ENCODE measurements at regions not wholly inside any gene's neighbourhood (a gene's known extent, or its start where the extent isn't known, plus 50 kb on each side); places are given as distances from the start of the nearest gene placed in this dataset.

DNA sequence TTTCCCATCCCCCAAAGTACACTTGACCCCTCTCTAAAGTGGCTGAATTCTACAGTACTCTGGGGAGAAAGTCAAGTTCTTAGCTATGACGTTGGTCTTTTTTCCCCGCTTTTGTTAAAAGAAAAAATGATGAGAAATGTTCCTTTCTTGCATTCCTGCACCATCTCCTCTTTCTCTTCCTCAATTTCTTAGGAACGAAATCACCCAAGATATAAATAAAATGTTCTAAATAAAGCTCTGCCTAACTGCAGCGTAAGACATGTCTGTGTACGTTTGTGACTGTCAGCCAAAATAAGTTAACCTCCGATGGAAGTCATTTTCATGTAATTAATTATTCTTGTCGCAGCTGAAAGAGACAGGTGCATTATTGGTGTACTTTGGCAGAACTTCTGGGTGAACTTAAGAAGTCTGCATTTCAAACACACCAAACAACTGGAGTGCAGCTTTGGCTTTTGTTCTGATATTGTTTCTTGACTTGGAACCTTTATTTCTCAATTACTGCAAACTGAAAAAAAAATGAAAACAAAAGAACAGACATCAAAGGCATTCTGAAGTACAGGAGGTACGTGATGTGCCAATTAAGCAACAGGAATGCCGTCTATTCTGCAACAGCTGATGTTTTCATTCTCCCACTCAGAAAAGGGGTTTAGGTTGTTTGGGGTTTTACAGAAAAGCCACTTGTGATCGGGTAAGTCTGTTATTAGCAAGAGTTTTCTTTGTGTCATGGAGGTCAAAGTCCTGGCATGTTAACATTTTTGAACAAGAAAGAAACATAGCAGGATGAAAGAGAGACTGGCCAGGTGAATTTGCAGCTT lies 82.4 kb upstream of the SDK1 start:
- CTCF ChIA-PET: no interaction called here

DNA sequence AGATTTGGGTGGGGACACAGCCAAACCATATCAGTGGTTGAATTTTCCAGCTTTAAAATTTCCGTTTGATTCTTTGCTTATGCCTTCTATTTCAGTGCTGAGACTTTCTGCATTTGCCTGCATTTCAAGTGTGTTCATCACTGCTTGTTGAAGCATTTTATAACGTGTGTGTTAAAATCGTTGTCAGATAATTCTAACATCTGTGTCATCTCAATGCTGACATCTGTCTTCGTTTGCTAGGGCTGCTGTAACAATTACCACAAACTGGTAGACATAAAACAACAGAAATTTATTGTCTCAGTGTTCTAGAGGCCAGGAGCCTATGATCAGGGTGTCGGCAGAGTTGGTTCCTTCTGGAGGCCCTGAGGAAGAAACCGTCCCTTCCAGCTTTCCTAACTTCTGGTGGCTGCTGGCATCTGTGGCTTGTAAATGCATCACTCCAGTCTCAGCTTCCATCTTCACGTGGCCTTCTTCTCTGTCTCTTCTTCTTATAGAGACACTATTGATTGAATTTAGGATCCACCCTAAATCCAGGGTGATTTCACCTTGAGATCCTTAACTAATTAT lies 71.1 kb upstream of the SDK1 start:
- H3K9me2 ChIP-seq (replicated peaks; ENCODE audit: low read length): no peaks in the 10 kb centered on the region
- POLR2A ChIA-PET (ENCODE audit: unreplicated experiment): no interaction called here
- H3F3A ChIP-seq (ENCODE audit: low read length, unreplicated experiment): no peaks in the 10 kb centered on the region
- H4K20me1 ChIP-seq (ENCODE audit: low read length): no peaks in the 10 kb centered on the region
- no peaks in the 10 kb centered on the region for H3K4me1 ChIP-seq (ENCODE audit: insufficient read depth, low read length)
- CTCF ChIA-PET: no interaction called here
- DNase-seq: no peak
- no peaks in the 10 kb centered on the region for H3K79me2 ChIP-seq (ENCODE audit: low read length)
- TF ChIP-seq EZH2 (IDR thresholded peaks at IDR 0.05; ENCODE audit: low read length, unreplicated experiment) (no peak), CTCF (conservative IDR thresholded peaks at IDR 0.05; ENCODE audit: low read depth, low read length) (no peak), EZH2phosphoT487 (IDR thresholded peaks at IDR 0.05; ENCODE audit: borderline replicate concordance, low read length) (no peak)
- no TSS peak for BruUV-seq (replicated peaks)
- intact Hi-C loops (cut with micrococcal nuclease): no loop called here
- no peak for ATAC-seq
- no peak overlapping the region for H3K27ac ChIP-seq (ENCODE audit: low read length)
- H3K4me3 ChIP-seq (ENCODE audit: low read length): no peak overlapping the region
- H3K9ac ChIP-seq (ENCODE audit: low read length): no peak overlapping the region
- no peaks in the 10 kb centered on the region for H3K9me3 ChIP-seq (ENCODE audit: low read length)
- no peak overlapping the region for H3K4me2 ChIP-seq (ENCODE audit: low read length)
- H3K27me3 ChIP-seq (ENCODE audit: low read length): no peaks in the 10 kb centered on the region
- H2AFZ ChIP-seq (ENCODE audit: low read length): no peak overlapping the region
- H3K36me3 ChIP-seq (ENCODE audit: low read depth, low read length): no peaks in the 10 kb centered on the region

More for the DNA sequence above, 82.4 kb upstream of the SDK1 start:
- Histone ChIP-seq H2AFZ (ENCODE audit: low read length) (no peak overlapping the region), H3K9me2 (replicated peaks; ENCODE audit: low read length) (no peaks in the 10 kb centered on the region), H3K79me2 (ENCODE audit: low read length) (no peaks in the 10 kb centered on the region), H4K20me1 (ENCODE audit: low read length) (no peaks in the 10 kb centered on the region), H3K4me1 (ENCODE audit: insufficient read depth, low read length) (peaks cover 5% of the 10 kb centered on the region; the same call in 1 of the 2 replicates), H3K4me2 (ENCODE audit: low read length) (no peak overlapping the region), H3K4me3 (ENCODE audit: low read length) (no peak overlapping the region), H3K27me3 (ENCODE audit: low read length) (peaks cover 11% of the 10 kb centered on the region), H3K27ac (ENCODE audit: low read length) (no peak overlapping the region), H3F3A (ENCODE audit: low read length, unreplicated experiment) (no peaks in the 10 kb centered on the region), H3K9me3 (ENCODE audit: low read length) (no peaks in the 10 kb centered on the region), H3K36me3 (ENCODE audit: low read depth, low read length) (no peaks in the 10 kb centered on the region), H3K9ac (ENCODE audit: low read length) (no peak overlapping the region)
- POLR2A ChIA-PET (ENCODE audit: unreplicated experiment): no interaction called here
- ATAC-seq (no peak), DNase-seq (no peak)
- intact Hi-C loops (cut with micrococcal nuclease): no loop called here
- TF ChIP-seq EZH2phosphoT487 (IDR thresholded peaks at IDR 0.05; ENCODE audit: borderline replicate concordance, low read length) (no peak), EZH2 (IDR thresholded peaks at IDR 0.05; ENCODE audit: low read length, unreplicated experiment) (no peak), CTCF (conservative IDR thresholded peaks at IDR 0.05; ENCODE audit: low read depth, low read length) (no peak)
- BruUV-seq (replicated peaks): no TSS peak

DNA sequence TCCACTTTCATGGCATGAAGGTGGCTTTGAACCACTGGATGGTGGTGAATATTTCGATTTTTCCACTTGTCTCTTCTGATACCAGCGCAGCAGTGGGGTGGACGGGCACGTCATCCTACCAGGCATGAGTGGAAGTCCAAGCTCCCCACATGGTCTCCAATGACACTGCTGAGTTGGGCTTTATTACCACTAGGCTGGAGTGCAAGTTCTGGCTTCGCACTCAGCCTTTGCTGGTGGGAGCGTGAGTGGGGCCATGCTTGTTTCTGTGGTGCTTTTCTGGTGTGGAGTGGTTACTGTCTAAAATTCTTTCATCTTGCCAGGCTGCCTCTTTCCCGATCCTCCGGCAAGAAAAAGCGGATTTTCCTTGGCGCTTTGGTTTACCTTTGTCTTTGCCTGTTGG lies 70.1 kb upstream of the SDK1 start:
- 0 out of 2 replicates have a peak, but pooled peaks cover under 1% of the 10 kb centered on the region for H3K9me3 ChIP-seq (ENCODE audit: low read length)
- DNase-seq: no peak
- no peak overlapping the region for H3K27ac ChIP-seq (ENCODE audit: low read length)
- no TSS peak for BruUV-seq (replicated peaks)
- no peak for ATAC-seq
- intact Hi-C loops (cut with micrococcal nuclease): no loop called here
- no peaks in the 10 kb centered on the region for H3F3A ChIP-seq (ENCODE audit: low read length, unreplicated experiment)
- no peaks in the 10 kb centered on the region for H3K36me3 ChIP-seq (ENCODE audit: low read depth, low read length)
- no peaks in the 10 kb centered on the region for H3K27me3 ChIP-seq (ENCODE audit: low read length)
- ChIA-PET POLR2A (ENCODE audit: unreplicated experiment) (no interaction called here), CTCF (no interaction called here)
- H2AFZ ChIP-seq (ENCODE audit: low read length): no peak overlapping the region
- no peak overlapping the region for H3K4me3 ChIP-seq (ENCODE audit: low read length)
- no peaks in the 10 kb centered on the region for H3K9me2 ChIP-seq (replicated peaks; ENCODE audit: low read length)
- TF ChIP-seq CTCF (conservative IDR thresholded peaks at IDR 0.05; ENCODE audit: low read depth, low read length): no peak
- TF ChIP-seq EZH2 (IDR thresholded peaks at IDR 0.05; ENCODE audit: low read length, unreplicated experiment): no peak
- no peak for TF ChIP-seq EZH2phosphoT487 (IDR thresholded peaks at IDR 0.05; ENCODE audit: borderline replicate concordance, low read length)
- no peak overlapping the region for H3K4me2 ChIP-seq (ENCODE audit: low read length)
- H4K20me1 ChIP-seq (ENCODE audit: low read length): no peaks in the 10 kb centered on the region
- H3K79me2 ChIP-seq (ENCODE audit: low read length): no peaks in the 10 kb centered on the region
- no peaks in the 10 kb centered on the region for H3K4me1 ChIP-seq (ENCODE audit: insufficient read depth, low read length)
- H3K9ac ChIP-seq (ENCODE audit: low read length): no peak overlapping the region

Measured in PC-3 (cell line).